ENCODE measurements at regions not wholly inside any gene's neighbourhood (a gene's known extent, or its start where the extent isn't known, plus 50 kb on each side); places are given as distances from the start of the nearest gene placed in this dataset.

GRCh38 chr7:33706186-33706585, 199.2 kb upstream of the BMPER start:
- CTCF ChIA-PET: no interaction called here
- no peaks in the 10 kb centered on the region for H3K4me1 Mint-ChIP-seq (ENCODE audit: low read depth, unreplicated experiment)
- H3K9me3 Mint-ChIP-seq (ENCODE audit: low read depth, unreplicated experiment): peaks cover 17% of the 10 kb centered on the region
- DNase-seq: no peak
- H3K36me3 Mint-ChIP-seq (ENCODE audit: insufficient read depth, unreplicated experiment): no peaks in the 10 kb centered on the region
- TF ChIP-seq, protein P1, sequence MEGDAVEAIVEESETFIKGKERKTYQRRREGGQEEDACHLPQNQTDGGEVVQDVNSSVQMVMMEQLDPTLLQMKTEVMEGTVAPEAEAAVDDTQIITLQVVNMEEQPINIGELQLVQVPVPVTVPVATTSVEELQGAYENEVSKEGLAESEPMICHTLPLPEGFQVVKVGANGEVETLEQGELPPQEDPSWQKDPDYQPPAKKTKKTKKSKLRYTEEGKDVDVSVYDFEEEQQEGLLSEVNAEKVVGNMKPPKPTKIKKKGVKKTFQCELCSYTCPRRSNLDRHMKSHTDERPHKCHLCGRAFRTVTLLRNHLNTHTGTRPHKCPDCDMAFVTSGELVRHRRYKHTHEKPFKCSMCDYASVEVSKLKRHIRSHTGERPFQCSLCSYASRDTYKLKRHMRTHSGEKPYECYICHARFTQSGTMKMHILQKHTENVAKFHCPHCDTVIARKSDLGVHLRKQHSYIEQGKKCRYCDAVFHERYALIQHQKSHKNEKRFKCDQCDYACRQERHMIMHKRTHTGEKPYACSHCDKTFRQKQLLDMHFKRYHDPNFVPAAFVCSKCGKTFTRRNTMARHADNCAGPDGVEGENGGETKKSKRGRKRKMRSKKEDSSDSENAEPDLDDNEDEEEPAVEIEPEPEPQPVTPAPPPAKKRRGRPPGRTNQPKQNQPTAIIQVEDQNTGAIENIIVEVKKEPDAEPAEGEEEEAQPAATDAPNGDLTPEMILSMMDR (IDR thresholded peaks at IDR 0.05; ENCODE audit: unreplicated experiment): no peak
- no peak overlapping the region for H3K4me3 Mint-ChIP-seq (ENCODE audit: low read depth, unreplicated experiment)
- no TSS peak for BruUV-seq (replicated peaks)
- peaks cover 20% of the 10 kb centered on the region for H3K27me3 Mint-ChIP-seq (ENCODE audit: unreplicated experiment)
- H3K27ac Mint-ChIP-seq (ENCODE audit: unreplicated experiment): no peak overlapping the region
- intact Hi-C loops (cut with micrococcal nuclease; ENCODE audit: unreplicated experiment): no loop called here

DNA sequence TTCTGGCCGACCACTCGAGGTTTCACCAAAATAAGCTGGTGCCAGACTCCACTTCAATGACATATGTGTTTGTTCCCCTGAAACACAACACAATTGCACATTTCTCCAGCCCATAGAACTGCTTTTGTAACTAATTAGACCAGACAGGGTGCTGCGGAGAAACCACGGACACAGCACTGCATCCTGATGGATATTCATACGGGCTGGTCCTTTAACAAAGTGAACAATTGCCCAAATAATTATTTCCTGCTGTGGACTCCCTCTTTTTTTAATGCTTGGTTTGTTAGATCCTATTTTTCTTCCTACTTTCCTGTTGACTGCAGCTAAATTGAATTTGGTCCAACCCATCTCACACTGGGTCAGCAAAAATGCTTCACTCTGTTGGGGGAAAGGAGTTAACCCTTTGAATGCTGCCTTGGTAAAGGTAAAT, 198.6 kb upstream of the BMPER start:
- intact Hi-C loops (cut with micrococcal nuclease; ENCODE audit: unreplicated experiment): no loop called here
- H3K27me3 Mint-ChIP-seq (ENCODE audit: unreplicated experiment): peaks cover 20% of the 10 kb centered on the region
- H3K4me3 Mint-ChIP-seq (ENCODE audit: low read depth, unreplicated experiment): no peak overlapping the region
- no peak for DNase-seq
- H3K4me1 Mint-ChIP-seq (ENCODE audit: low read depth, unreplicated experiment): no peaks in the 10 kb centered on the region
- no peaks in the 10 kb centered on the region for H3K36me3 Mint-ChIP-seq (ENCODE audit: insufficient read depth, unreplicated experiment)
- BruUV-seq (replicated peaks): no TSS peak
- H3K27ac Mint-ChIP-seq (ENCODE audit: unreplicated experiment): no peak overlapping the region
- peaks cover 14% of the 10 kb centered on the region for H3K9me3 Mint-ChIP-seq (ENCODE audit: low read depth, unreplicated experiment)
- CTCF ChIA-PET: interaction anchor here (0.6 kb wide), 1 partner anchor 623 kb away, joined by 3 read pairs; no protein-coding TSS in a partner anchor
- TF ChIP-seq, protein P1 (IDR thresholded peaks at IDR 0.05; ENCODE audit: unreplicated experiment): no peak

DNA sequence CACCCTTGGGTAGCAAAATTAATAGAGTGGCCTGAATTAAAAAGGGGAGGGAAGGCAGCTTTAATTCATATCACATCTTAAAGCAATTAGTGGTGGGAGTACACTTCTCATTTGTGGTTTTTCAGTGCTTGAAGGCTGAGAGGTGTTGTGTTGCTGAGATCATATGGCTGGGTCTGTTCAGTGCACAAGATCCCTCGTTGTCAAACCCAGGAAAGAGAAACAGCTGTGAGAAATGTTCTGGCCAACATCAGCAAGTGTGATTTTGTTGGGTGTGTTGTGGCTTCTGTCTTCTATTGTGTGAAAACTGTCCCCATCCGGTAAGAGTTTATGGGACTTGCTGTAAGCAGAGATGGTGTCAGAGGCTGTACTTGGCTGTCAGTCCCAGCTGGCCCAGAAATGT, 197.9 kb upstream of the BMPER start:
- no peak for DNase-seq
- Mint-ChIP-seq H3K27ac (ENCODE audit: unreplicated experiment) (no peak overlapping the region), H3K4me3 (ENCODE audit: low read depth, unreplicated experiment) (no peak overlapping the region), H3K4me1 (ENCODE audit: low read depth, unreplicated experiment) (no peaks in the 10 kb centered on the region), H3K27me3 (ENCODE audit: unreplicated experiment) (peaks cover 20% of the 10 kb centered on the region), H3K36me3 (ENCODE audit: insufficient read depth, unreplicated experiment) (no peaks in the 10 kb centered on the region), H3K9me3 (ENCODE audit: low read depth, unreplicated experiment) (peaks cover 8% of the 10 kb centered on the region)
- BruUV-seq (replicated peaks): no TSS peak
- TF ChIP-seq, protein P1 (IDR thresholded peaks at IDR 0.05; ENCODE audit: unreplicated experiment): no peak
- intact Hi-C loops (cut with micrococcal nuclease; ENCODE audit: unreplicated experiment): no loop called here
- CTCF ChIA-PET: no interaction called here

GRCh38 chr7:33710608-33711007, 194.7 kb upstream of the BMPER start:
- Mint-ChIP-seq H3K36me3 (ENCODE audit: insufficient read depth, unreplicated experiment) (no peaks in the 10 kb centered on the region), H3K4me3 (ENCODE audit: low read depth, unreplicated experiment) (no peak overlapping the region), H3K27ac (ENCODE audit: unreplicated experiment) (no peak overlapping the region), H3K9me3 (ENCODE audit: low read depth, unreplicated experiment) (no peaks in the 10 kb centered on the region), H3K4me1 (ENCODE audit: low read depth, unreplicated experiment) (no peaks in the 10 kb centered on the region), H3K27me3 (ENCODE audit: unreplicated experiment) (peaks cover 18% of the 10 kb centered on the region)
- TF ChIP-seq, protein P1 (IDR thresholded peaks at IDR 0.05; ENCODE audit: unreplicated experiment): no peak
- intact Hi-C loops (cut with micrococcal nuclease; ENCODE audit: unreplicated experiment): no loop called here
- BruUV-seq (replicated peaks): no TSS peak
- DNase-seq: no peak
- CTCF ChIA-PET: no interaction called here

All from Calu3 (cell line).